ENCODE measurements at regions not wholly inside any gene's neighbourhood (a gene's known extent, or its start where the extent isn't known, plus 50 kb on each side); places are given as distances from the start of the nearest gene placed in this dataset.

DNA sequence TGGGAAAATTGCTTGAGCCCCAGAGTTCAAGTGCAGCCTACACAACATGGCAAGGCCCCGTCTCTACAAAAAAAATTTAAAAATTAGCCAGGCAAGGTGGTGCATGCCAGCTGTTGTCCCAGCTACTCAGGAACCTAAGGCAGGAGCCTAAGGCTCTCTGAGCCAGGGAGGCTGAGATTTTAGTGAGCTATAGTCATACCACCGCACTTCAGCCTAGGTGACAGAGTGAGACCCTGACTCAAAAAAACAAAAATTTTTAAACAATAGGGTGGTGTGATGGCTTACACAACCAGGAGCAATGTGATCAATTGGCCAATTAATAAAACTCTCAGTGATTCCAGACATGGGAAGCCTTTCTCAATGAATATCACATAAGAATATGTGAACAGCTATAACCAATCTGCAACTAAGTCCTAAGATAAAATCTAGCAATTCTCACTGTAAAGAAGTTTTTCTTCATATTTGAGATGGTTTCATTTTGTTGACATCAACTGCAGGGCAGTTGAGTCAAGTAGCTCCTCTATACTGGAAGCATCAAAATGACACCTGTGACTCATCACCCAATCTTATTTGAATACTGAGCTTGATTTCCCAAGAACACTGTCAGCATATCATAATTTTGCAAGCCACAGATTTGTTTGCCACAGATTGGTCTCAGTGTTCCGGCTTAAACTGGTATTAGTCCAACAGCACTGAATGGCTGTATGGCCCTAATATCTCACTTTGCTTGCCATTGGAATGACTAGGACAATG, 169.0 kb upstream of the GJE1 start:
- intact Hi-C loops (cut with DNase I) = no loop called here
- Histone ChIP-seq H3K27ac (ENCODE audit: low read depth in 1 of 2, low read length in 2 of 2) (no peak overlapping the region), H3K9me3 (ENCODE audit: control insufficient read depth, low read length) (no peaks in the 10 kb centered on the region), H3K4me3 (ENCODE audit: low read length in 2 of 2) (no peak overlapping the region), H3K4me1 (ENCODE audit: control insufficient read depth in 1 of 2, insufficient read depth in 2 of 2, low read length in 2 of 2) (no peaks in the 10 kb centered on the region), H3K27me3 (ENCODE audit: control insufficient read depth in 1 of 2, insufficient read depth in 2 of 2, low read length in 1 of 2) (peaks cover 0 to 2% of the 10 kb centered on the region in 2 donors), H3K36me3 (ENCODE audit: control insufficient read depth in 1 of 2, insufficient read depth in 2 of 2, low read length in 1 of 2) (no peaks in the 10 kb centered on the region)
- DNase-seq (no peak), ATAC-seq (ENCODE audit: low FRiP score) (no peak)
- 90 to 95% methylated on average over 3 of the region's 3 CpGs for WGBS, 2 donors

DNA sequence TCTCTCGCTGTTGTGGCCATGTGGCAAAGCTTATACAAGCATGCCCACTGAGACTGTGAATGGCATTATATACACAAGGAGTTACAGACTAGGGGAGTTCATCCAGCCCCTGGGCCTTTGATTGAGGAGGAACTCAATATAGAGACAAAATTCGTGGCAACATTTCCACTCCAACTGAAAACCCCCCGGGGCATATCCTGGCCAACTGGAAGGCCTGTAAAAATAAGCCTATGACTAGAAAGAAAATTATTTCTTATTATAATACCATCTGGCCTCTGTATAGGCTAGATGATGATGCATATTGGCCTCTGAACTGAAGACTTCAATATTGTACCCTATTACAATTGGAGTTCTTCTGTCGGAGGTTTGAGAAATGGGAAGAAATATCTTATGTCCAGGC, 175.5 kb upstream of the GJE1 start:
- H3K9me3 ChIP-seq (ENCODE audit: control insufficient read depth, low read length) = peaks cover 2% of the 10 kb centered on the region
- H3K27ac ChIP-seq (ENCODE audit: low read depth in 1 of 2, low read length in 2 of 2) = no peak overlapping the region
- ATAC-seq (ENCODE audit: low FRiP score) (no peak), DNase-seq (no peak)
- WGBS, 2 donors = 62% methylated on average over 4 of the region's 4 CpGs
- H3K4me1 ChIP-seq (ENCODE audit: control insufficient read depth in 1 of 2, insufficient read depth in 2 of 2, low read length in 2 of 2) = peaks cover 5 to 9% of the 10 kb centered on the region in 2 donors
- no peaks in the 10 kb centered on the region for H3K27me3 ChIP-seq (ENCODE audit: control insufficient read depth in 1 of 2, insufficient read depth in 2 of 2, low read length in 1 of 2)
- no peaks in the 10 kb centered on the region for H3K36me3 ChIP-seq (ENCODE audit: control insufficient read depth in 1 of 2, insufficient read depth in 2 of 2, low read length in 1 of 2)
- intact Hi-C loops (cut with DNase I) = no loop called here
- H3K4me3 ChIP-seq (ENCODE audit: low read length in 2 of 2) = no peak overlapping the region

- no peaks in the 10 kb centered on the region for H3K27me3 ChIP-seq (ENCODE audit: control insufficient read depth in 1 of 2, insufficient read depth in 2 of 2, low read length in 1 of 2)
- WGBS, 2 donors = 81 to 95% methylated on average over 1 of the region's 1 CpG
- ATAC-seq (ENCODE audit: low FRiP score) (no peak), DNase-seq (no peak)
- intact Hi-C loops (cut with DNase I) = no loop called here
- no peaks in the 10 kb centered on the region for H3K36me3 ChIP-seq (ENCODE audit: control insufficient read depth in 1 of 2, insufficient read depth in 2 of 2, low read length in 1 of 2)
- no peak overlapping the region for H3K4me3 ChIP-seq (ENCODE audit: low read length in 2 of 2)
- peaks cover 2% of the 10 kb centered on the region for H3K9me3 ChIP-seq (ENCODE audit: control insufficient read depth, low read length)
- no peak overlapping the region for H3K27ac ChIP-seq (ENCODE audit: low read depth in 1 of 2, low read length in 2 of 2)
- H3K4me1 ChIP-seq (ENCODE audit: control insufficient read depth in 1 of 2, insufficient read depth in 2 of 2, low read length in 2 of 2) = peaks cover 5 to 9% of the 10 kb centered on the region in 2 donors
Measured at GRCh38 chr6:141956868-141957267, 175.9 kb upstream of the GJE1 start.

DNA sequence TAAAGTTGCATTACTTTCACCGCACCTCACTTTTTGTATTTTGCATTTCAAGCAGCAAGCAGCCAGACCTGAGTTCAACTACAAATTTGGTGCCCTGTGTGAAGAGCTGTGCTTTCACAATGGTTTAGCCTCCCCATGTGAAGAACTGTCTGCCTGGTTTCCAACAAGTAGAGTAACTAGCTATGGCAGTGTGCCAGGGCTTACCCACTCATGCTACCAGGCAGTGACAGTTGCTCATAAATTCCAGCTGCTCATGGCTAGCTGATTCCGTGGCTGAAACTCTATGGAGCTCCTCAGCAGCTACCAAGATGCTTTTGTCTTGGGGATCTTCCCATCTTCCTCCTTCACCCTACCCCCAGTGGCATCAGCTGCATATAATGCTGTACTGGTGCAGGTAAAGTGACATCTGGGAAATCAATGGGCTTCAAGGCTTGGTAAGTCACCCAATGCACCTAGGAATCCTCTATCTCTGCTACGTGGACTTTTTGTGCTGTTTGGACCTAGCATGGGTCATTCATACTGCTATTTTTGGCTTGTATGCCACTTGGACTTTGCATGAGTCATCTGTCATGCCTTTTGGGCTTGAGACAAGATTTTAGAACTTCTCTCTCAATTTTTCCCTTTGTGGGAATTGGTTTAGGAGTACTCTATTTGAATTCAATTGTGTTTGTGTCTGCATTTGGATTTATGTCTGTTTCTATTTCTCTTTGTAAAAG, 176.5 kb upstream of the GJE1 start:
- H3K27ac ChIP-seq (ENCODE audit: low read depth in 1 of 2, low read length in 2 of 2) = no peak overlapping the region
- peaks cover 2% of the 10 kb centered on the region for H3K9me3 ChIP-seq (ENCODE audit: control insufficient read depth, low read length)
- H3K27me3 ChIP-seq (ENCODE audit: control insufficient read depth in 1 of 2, insufficient read depth in 2 of 2, low read length in 1 of 2) = no peaks in the 10 kb centered on the region
- intact Hi-C loops (cut with DNase I) = no loop called here
- no peaks in the 10 kb centered on the region for H3K36me3 ChIP-seq (ENCODE audit: control insufficient read depth in 1 of 2, insufficient read depth in 2 of 2, low read length in 1 of 2)
- H3K4me1 ChIP-seq (ENCODE audit: control insufficient read depth in 1 of 2, insufficient read depth in 2 of 2, low read length in 2 of 2) = peaks cover 5 to 9% of the 10 kb centered on the region in 2 donors
- ATAC-seq (ENCODE audit: low FRiP score) = no peak
- H3K4me3 ChIP-seq (ENCODE audit: low read length in 2 of 2) = no peak overlapping the region
- DNase-seq = peak; percentile 51 to 73
- WGBS, 2 donors = 32 to 33% methylated on average over 3 of the region's 3 CpGs

GRCh38 chr6:141953072-141953471, 179.7 kb upstream of the GJE1 start:
- no peaks in the 10 kb centered on the region for H3K36me3 ChIP-seq (ENCODE audit: control insufficient read depth in 1 of 2, insufficient read depth in 2 of 2, low read length in 1 of 2)
- H3K4me1 ChIP-seq (ENCODE audit: control insufficient read depth in 1 of 2, insufficient read depth in 2 of 2, low read length in 2 of 2) = peaks cover 5 to 9% of the 10 kb centered on the region in 2 donors
- H3K4me3 ChIP-seq (ENCODE audit: low read length in 2 of 2) = no peak overlapping the region
- peaks cover 2% of the 10 kb centered on the region for H3K9me3 ChIP-seq (ENCODE audit: control insufficient read depth, low read length)
- no peak for ATAC-seq (ENCODE audit: low FRiP score)
- intact Hi-C loops (cut with DNase I) = no loop called here
- no peak for DNase-seq
- H3K27me3 ChIP-seq (ENCODE audit: control insufficient read depth in 1 of 2, insufficient read depth in 2 of 2, low read length in 1 of 2) = no peaks in the 10 kb centered on the region
- no peak overlapping the region for H3K27ac ChIP-seq (ENCODE audit: low read depth in 1 of 2, low read length in 2 of 2)

GRCh38 chr6:141946502-141946901, 186.2 kb upstream of the GJE1 start:
- DNase-seq (no peak), ATAC-seq (ENCODE audit: low FRiP score) (no peak)
- H3K9me3 ChIP-seq (ENCODE audit: control insufficient read depth, low read length) = no peaks in the 10 kb centered on the region
- intact Hi-C loops (cut with DNase I) = no loop called here
- 45 to 51% methylated on average over 2 of the region's 2 CpGs for WGBS, 2 donors
- no peaks in the 10 kb centered on the region for H3K4me1 ChIP-seq (ENCODE audit: control insufficient read depth in 1 of 2, insufficient read depth in 2 of 2, low read length in 2 of 2)
- H3K36me3 ChIP-seq (ENCODE audit: control insufficient read depth in 1 of 2, insufficient read depth in 2 of 2, low read length in 1 of 2) = no peaks in the 10 kb centered on the region
- H3K27ac ChIP-seq (ENCODE audit: low read depth in 1 of 2, low read length in 2 of 2) = no peak overlapping the region
- H3K27me3 ChIP-seq (ENCODE audit: control insufficient read depth in 1 of 2, insufficient read depth in 2 of 2, low read length in 1 of 2) = no peaks in the 10 kb centered on the region
- H3K4me3 ChIP-seq (ENCODE audit: low read length in 2 of 2) = no peak overlapping the region

DNA sequence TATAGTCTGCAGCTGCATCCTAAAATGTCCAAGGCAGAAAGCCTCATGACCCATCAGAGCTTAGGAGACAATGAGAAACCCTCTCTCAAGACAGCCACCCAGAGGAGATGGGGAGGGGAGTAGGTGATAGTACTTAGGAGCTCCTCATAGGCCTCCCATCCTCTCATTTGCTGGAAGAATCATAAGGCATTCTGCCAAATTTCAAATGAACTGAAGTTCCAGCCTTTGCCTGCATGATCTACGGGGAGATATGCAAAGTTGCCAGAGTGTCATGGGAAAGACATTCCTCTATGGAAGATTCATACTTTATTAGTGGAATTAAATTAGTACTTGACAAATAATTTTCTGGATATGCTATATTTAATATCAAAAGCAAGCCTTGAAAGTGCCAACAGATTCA, 194.1 kb upstream of the GJE1 start:
- ATAC-seq (ENCODE audit: low FRiP score) = no peak
- DNase-seq = no peak

GRCh38 chr6:141932685-141933084, 200.0 kb upstream of the GJE1 start:
- no peaks in the 10 kb centered on the region for H3K9me3 ChIP-seq (ENCODE audit: control insufficient read depth, low read length)
- ATAC-seq (ENCODE audit: low FRiP score) = no peak
- no peaks in the 10 kb centered on the region for H3K27me3 ChIP-seq (ENCODE audit: control insufficient read depth in 1 of 2, insufficient read depth in 2 of 2, low read length in 1 of 2)
- no peak overlapping the region for H3K4me3 ChIP-seq (ENCODE audit: low read length in 2 of 2)
- no peak for DNase-seq
- H3K4me1 ChIP-seq (ENCODE audit: control insufficient read depth in 1 of 2, insufficient read depth in 2 of 2, low read length in 2 of 2) = no peaks in the 10 kb centered on the region
- H3K36me3 ChIP-seq (ENCODE audit: control insufficient read depth in 1 of 2, insufficient read depth in 2 of 2, low read length in 1 of 2) = no peaks in the 10 kb centered on the region
- intact Hi-C loops (cut with DNase I) = no loop called here
- WGBS, 2 donors = 80 to 99% methylated on average over 3 of the region's 3 CpGs
- no peak overlapping the region for H3K27ac ChIP-seq (ENCODE audit: low read depth in 1 of 2, low read length in 2 of 2)

More for the DNA sequence above, 194.1 kb upstream of the GJE1 start:
- H3K27ac ChIP-seq (ENCODE audit: low read depth in 1 of 2, low read length in 2 of 2) = no peak overlapping the region
- 85 to 88% methylated on average over 1 of the region's 1 CpG for WGBS, 2 donors
- no peak overlapping the region for H3K4me3 ChIP-seq (ENCODE audit: low read length in 2 of 2)
- H3K27me3 ChIP-seq (ENCODE audit: control insufficient read depth in 1 of 2, insufficient read depth in 2 of 2, low read length in 1 of 2) = no peaks in the 10 kb centered on the region
- intact Hi-C loops (cut with DNase I) = no loop called here
- no peaks in the 10 kb centered on the region for H3K4me1 ChIP-seq (ENCODE audit: control insufficient read depth in 1 of 2, insufficient read depth in 2 of 2, low read length in 2 of 2)
- H3K36me3 ChIP-seq (ENCODE audit: control insufficient read depth in 1 of 2, insufficient read depth in 2 of 2, low read length in 1 of 2) = no peaks in the 10 kb centered on the region
- no peaks in the 10 kb centered on the region for H3K9me3 ChIP-seq (ENCODE audit: control insufficient read depth, low read length)
